Muscle layer of colon (tissue), 2 donors: ENCODE measurements at regions not wholly inside any gene's neighbourhood (a gene's known extent, or its start where the extent isn't known, plus 50 kb on each side); places are given as distances from the start of the nearest gene placed in this dataset.

Experiments used
- H3K27ac ChIP-seq: one replicate; pipeline ENCODE4 v1.7.0; 2013; ENCODE audit warnings: low read depth, mild to moderate bottlenecking, low read length, moderate library complexity
- H3K27me3 ChIP-seq, 2 donors: one replicate each; pipeline ENCODE4 v1.7.0; 2013; ENCODE audit warnings: low read length in 2 of 2, mild to moderate bottlenecking in 2 of 2; ENCODE audit not compliant: insufficient read depth in 2 of 2, control insufficient read depth in 1 of 2
- H3K36me3 ChIP-seq: one replicate; pipeline ENCODE4 v1.7.0; 2013; ENCODE audit warnings: mild to moderate bottlenecking, low read length; ENCODE audit not compliant: insufficient read depth
- H3K4me1 ChIP-seq: one replicate; pipeline ENCODE4 v1.7.0; 2013; ENCODE audit warnings: mild to moderate bottlenecking, low read length; ENCODE audit not compliant: insufficient read depth
- H3K4me3 ChIP-seq, 2 donors: one replicate each; pipeline ENCODE4 v1.7.0; 2013; ENCODE audit warnings: low read length in 2 of 2, low read depth in 1 of 2, mild to moderate bottlenecking in 1 of 2, moderate library complexity in 1 of 2
- H3K9ac ChIP-seq: one replicate; pipeline ENCODE4 v1.7.0; 2013; ENCODE audit warnings: low read length
- H3K9me3 ChIP-seq: one replicate; pipeline ENCODE4 v1.7.0; 2013; ENCODE audit warnings: mild to moderate bottlenecking, low read length
- donor health status: abdominal sarcoma.
- donor health status: Adenocarcinoma of cecum.

GRCh38 chr11:131217313-131218310, 152.8 kb upstream of the NTM start:
- Histone ChIP-seq H3K9me3 (no peaks in the 10 kb centered on the region), H3K4me3 (no peak overlapping the region), H3K27me3 (no peaks in the 10 kb centered on the region), H3K27ac (no peak overlapping the region), H3K36me3 (no peaks in the 10 kb centered on the region), H3K4me1 (no peaks in the 10 kb centered on the region), H3K9ac (no peak overlapping the region)

GRCh38 chr11:131218542-131218941, 151.9 kb upstream of the NTM start:
- Histone ChIP-seq H3K27me3 (no peaks in the 10 kb centered on the region), H3K9ac (no peak overlapping the region)

GRCh38 chr11:131219646-131220045, 150.8 kb upstream of the NTM start:
- Histone ChIP-seq H3K9me3 (no peaks in the 10 kb centered on the region), H3K4me3 (no peak overlapping the region), H3K27me3 (no peaks in the 10 kb centered on the region), H3K36me3 (no peaks in the 10 kb centered on the region), H3K4me1 (no peaks in the 10 kb centered on the region), H3K27ac (no peak overlapping the region), H3K9ac (no peak overlapping the region)

More at GRCh38 chr11:131218542-131218941, 151.9 kb upstream of the NTM start:
- Histone ChIP-seq H3K27ac (no peak overlapping the region), H3K36me3 (no peaks in the 10 kb centered on the region), H3K4me3 (no peak overlapping the region), H3K4me1 (no peaks in the 10 kb centered on the region), H3K9me3 (no peaks in the 10 kb centered on the region)

- Histone ChIP-seq H3K27ac (no peak overlapping the region), H3K4me1 (no peaks in the 10 kb centered on the region), H3K36me3 (no peaks in the 10 kb centered on the region), H3K9ac (no peak overlapping the region), H3K27me3 (no peaks in the 10 kb centered on the region), H3K9me3 (no peaks in the 10 kb centered on the region), H3K4me3 (no peak overlapping the region)
Measured at GRCh38 chr11:131223198-131223991, 147.0 kb upstream of the NTM start.

GRCh38 chr11:131228378-131228777, 142.0 kb upstream of the NTM start:
- Histone ChIP-seq H3K4me3 (no peak overlapping the region), H3K27me3 (no peaks in the 10 kb centered on the region), H3K27ac (no peak overlapping the region), H3K9ac (no peak overlapping the region), H3K36me3 (no peaks in the 10 kb centered on the region), H3K9me3 (no peaks in the 10 kb centered on the region), H3K4me1 (no peaks in the 10 kb centered on the region)

- no peak overlapping the region for H3K27ac ChIP-seq
- H3K36me3 ChIP-seq: no peaks in the 10 kb centered on the region
- H3K4me3 ChIP-seq: no peak overlapping the region
- H3K9me3 ChIP-seq: no peaks in the 10 kb centered on the region
- no peak overlapping the region for H3K9ac ChIP-seq
- no peaks in the 10 kb centered on the region for H3K4me1 ChIP-seq
- H3K27me3 ChIP-seq: no peaks in the 10 kb centered on the region
Measured at GRCh38 chr11:131229221-131229620, 141.2 kb upstream of the NTM start.

GRCh38 chr11:131231317-131231940, 139.0 kb upstream of the NTM start:
- no peaks in the 10 kb centered on the region for H3K27me3 ChIP-seq
- no peaks in the 10 kb centered on the region for H3K9me3 ChIP-seq
- no peak overlapping the region for H3K9ac ChIP-seq
- no peaks in the 10 kb centered on the region for H3K4me1 ChIP-seq
- no peak overlapping the region for H3K27ac ChIP-seq
- H3K36me3 ChIP-seq: no peaks in the 10 kb centered on the region
- H3K4me3 ChIP-seq: no peak overlapping the region

GRCh38 chr11:131232261-131232660, 138.2 kb upstream of the NTM start:
- H3K27me3 ChIP-seq: no peaks in the 10 kb centered on the region
- no peaks in the 10 kb centered on the region for H3K4me1 ChIP-seq
- H3K9me3 ChIP-seq: no peaks in the 10 kb centered on the region
- H3K9ac ChIP-seq: no peak overlapping the region
- no peaks in the 10 kb centered on the region for H3K36me3 ChIP-seq
- no peak overlapping the region for H3K4me3 ChIP-seq
- no peak overlapping the region for H3K27ac ChIP-seq

- Histone ChIP-seq H3K27ac (no peak overlapping the region), H3K27me3 (no peaks in the 10 kb centered on the region), H3K4me3 (no peak overlapping the region), H3K4me1 (no peaks in the 10 kb centered on the region), H3K9me3 (no peaks in the 10 kb centered on the region), H3K9ac (no peak overlapping the region), H3K36me3 (no peaks in the 10 kb centered on the region)
Measured at GRCh38 chr11:131234221-131234620, 136.2 kb upstream of the NTM start.

- no peaks in the 10 kb centered on the region for H3K4me1 ChIP-seq
- H3K9me3 ChIP-seq: no peaks in the 10 kb centered on the region
- no peak overlapping the region for H3K4me3 ChIP-seq
- no peak overlapping the region for H3K27ac ChIP-seq
- no peaks in the 10 kb centered on the region for H3K27me3 ChIP-seq
- H3K9ac ChIP-seq: no peak overlapping the region
- no peaks in the 10 kb centered on the region for H3K36me3 ChIP-seq
Measured at GRCh38 chr11:131235328-131236298, 134.8 kb upstream of the NTM start.
